HG03045 (cell line): ENCODE measurements at regions not wholly inside any gene's neighbourhood (a gene's known extent, or its start where the extent isn't known, plus 50 kb on each side); places are given as distances from the start of the nearest gene placed in this dataset.

ENCODE experiments used
- ATAC-seq: cut with Tn5 transposase; IDR thresholded peaks from one replicate; pipeline ENCODE4 v1.9.1; 2021; ENCODE audit warnings: mild to moderate bottlenecking, moderate library complexity; ENCODE audit not compliant: unreplicated experiment

GRCh38 chr1:232218955-232219865 lies 410.7 kb downstream of the SIPA1L2 start:
- no peak for ATAC-seq

DNA sequence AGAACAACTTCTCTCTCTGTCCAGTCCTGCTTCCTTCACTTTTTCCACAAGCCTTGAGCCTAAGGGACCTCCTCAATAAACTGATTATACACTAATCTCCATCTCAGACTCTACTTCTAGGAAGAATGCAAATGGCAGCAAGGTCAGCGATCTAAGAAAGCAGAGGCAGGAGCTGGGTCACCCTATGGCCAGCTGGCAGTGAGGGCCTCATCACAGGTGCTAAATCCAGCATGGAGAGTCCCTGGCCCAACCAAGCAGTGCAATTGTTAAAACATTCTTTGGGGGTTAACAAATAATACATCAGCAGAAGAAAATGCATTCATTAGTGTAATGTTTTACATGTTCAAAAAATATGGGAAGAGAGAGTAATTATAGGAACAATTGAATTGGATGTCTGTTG lies 416.0 kb downstream of the SIPA1L2 start:
- ATAC-seq, result no peak

DNA sequence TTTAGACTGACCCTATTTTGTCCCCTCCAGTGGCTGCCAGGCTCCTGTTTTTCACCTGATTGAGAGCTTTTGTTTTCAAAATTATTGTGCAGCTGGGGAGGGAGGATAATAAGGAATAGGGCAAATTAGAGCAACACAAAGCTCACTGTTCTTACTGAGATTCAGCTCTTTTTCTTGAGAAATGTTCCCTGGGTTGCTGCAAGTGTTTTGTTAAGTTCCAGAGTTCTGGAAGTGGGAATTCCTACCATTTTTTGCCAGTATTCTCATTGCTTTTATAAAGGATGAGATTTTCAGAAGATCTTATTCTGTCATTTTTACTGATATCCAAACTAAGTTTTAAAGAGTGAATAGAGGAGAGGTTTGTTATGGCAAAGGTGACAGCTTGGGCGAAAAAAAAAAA lies 417.7 kb downstream of the SIPA1L2 start:
- ATAC-seq, result no peak

DNA sequence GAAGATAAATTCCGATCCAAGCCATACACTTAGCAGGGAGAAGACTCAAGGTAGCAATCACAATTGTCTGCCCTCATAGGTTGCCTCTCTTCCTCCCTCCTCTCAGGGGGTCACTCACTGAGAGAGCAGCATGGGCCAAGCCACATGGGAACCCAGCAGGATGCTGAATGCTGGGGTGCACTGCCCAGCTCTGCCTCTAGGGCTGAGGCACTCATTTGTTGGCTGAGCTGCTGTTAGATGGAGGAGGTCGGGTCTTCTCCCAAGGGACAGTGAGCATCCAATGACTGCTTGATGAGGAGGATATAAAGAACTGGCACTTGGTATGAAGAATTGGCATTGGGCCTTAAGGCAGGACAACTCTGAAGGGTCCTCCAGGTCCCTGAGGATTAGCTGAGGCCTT lies 418.8 kb downstream of the SIPA1L2 start:
- ATAC-seq, result no peak

DNA sequence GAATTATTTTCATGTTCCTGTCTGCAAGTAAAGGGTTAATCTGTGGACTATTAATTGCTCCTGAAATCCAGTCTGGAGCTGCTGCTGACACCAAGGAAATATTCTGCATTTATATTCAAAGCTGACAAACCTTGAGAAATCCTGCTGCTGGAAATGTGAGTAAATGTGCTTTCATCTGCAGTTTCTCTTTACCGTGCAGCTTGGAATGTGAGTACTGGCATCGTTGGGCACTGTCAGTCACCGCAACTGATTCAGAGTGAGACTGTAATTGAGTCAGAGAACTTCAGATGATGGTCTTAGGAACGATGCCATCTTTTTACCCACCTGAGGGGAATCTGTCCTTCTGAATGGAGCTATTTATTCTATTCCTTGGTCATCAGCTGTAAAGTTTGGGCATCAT lies 420.6 kb downstream of the SIPA1L2 start:
- no peak for ATAC-seq

DNA sequence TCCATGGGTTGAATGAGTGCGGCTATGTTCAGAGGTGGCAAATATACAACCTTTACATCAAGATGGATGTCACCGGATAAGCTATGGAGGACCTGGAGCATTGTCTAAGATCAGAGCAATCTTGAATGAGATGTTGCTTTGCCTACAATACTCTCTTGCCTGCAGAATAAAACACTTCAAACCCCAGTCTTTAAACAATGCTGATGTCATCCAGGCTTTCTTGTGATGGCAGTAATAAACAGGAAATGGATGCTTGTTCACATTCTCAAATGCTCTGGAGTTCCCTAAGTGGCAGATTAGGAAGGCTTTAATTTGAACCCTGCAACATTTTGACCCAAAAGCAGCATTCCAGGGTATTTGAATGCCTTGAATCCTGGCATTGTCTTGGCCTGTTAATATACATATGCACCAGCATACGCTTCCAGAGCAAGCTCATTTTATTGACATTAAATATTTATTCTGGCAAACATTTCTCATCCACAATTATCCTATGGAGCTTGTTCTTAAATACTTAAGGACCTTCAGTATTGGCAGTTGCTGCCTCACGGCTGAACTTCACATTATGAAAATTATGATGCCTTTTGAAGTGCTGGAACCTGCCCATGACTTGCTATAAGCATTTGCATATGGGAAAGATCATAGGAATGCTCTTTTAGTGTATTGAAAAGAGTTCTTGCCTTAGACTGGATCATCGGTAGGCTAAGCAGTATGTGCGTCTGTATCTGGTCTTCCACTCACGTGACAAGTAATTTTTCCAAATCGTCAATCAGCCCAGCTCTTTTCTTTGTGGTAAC lies 422.7 kb downstream of the SIPA1L2 start:
- no peak for ATAC-seq

GRCh38 chr1:232204269-232204668 lies 425.7 kb downstream of the SIPA1L2 start:
- no peak for ATAC-seq

DNA sequence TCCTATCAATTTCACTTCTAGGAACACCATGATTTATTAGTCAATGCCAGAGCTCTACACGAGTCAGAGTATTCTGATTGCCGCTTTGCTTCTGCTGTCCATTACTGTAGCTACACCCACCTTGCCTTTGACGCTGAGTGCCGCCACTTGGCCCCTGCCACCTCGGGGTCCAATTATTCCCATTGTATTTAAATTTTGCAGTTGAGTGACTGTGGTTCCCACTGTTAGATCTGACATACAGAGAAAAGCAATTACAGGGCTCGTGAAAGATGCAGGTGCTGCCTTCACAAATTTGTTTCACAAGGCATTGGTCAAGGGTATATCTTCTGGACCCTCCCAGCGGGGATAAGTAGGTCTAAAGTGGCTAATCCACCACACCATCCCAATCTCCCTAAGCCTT lies 428.9 kb downstream of the SIPA1L2 start:
- ATAC-seq, result no peak

GRCh38 chr1:232196042-232196441 lies 433.9 kb downstream of the SIPA1L2 start:
- ATAC-seq, result no peak

DNA sequence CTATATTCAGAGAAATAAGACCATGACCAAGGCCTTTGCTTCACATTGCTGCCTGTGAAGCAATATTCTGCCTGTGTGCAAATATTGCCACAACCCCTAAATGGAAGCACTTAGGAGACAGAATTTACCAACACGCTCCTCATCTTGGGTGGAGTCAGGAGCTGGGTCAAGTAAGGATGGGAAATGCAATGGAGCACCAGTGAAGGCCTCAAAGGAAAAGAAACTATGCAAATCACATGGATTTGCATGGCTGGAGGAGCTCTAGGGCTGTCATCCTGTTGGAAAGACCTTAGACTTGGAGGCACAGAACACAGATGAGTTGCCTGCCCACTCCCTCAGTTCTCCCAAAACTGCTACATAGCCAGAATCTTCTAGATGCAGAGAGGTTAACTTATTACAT lies 435.5 kb downstream of the SIPA1L2 start:
- no peak for ATAC-seq

DNA sequence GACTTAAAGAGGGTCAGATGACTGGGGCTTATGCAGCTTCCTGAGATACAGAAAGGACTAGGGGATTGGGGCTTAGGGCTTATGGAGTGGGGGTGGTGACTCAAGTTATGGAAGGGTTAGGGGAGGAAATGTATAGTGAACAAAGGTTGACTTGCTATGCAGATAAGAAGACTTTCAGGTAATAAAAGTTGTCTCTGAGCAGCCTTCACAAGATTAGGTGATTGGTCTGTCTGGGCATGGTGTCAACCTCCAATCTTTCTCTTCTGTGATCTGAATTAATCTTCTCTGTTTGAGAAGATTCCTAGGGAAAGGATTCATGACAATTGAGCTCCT lies 436.5 kb downstream of the SIPA1L2 start:
- no peak for ATAC-seq

- ATAC-seq, result no peak
Observed at GRCh38 chr1:232192781-232193450, 437.0 kb downstream of the SIPA1L2 start.

- ATAC-seq, result no peak
Observed at GRCh38 chr1:232191560-232191959, 438.4 kb downstream of the SIPA1L2 start.

- ATAC-seq, result no peak
Observed at GRCh38 chr1:232188318-232188717, 441.6 kb downstream of the SIPA1L2 start.

GRCh38 chr1:232186931-232187330 lies 443.0 kb downstream of the SIPA1L2 start:
- ATAC-seq, result no peak

- ATAC-seq, result no peak
Observed at GRCh38 chr1:232184561-232185530, 445.1 kb downstream of the SIPA1L2 start.

DNA sequence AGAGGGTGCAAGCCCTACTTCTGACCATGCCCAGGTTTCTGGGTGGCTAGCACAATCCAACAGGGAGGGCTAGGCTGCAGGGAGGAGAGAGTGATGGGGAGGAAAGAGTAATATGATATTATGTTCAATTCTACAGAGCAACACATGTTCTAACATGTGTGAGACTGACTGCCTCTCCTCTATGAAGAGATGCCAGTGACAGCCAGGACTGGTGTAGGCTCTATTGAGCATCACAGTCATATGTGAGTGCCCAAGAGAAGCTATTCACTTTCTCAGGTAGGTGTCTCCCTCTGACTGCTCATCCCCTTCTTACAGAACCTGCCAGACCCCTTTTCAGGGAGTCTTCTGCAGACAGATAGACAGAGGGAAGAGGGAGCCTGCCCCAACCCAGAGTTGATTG lies 446.1 kb downstream of the SIPA1L2 start:
- no peak for ATAC-seq

DNA sequence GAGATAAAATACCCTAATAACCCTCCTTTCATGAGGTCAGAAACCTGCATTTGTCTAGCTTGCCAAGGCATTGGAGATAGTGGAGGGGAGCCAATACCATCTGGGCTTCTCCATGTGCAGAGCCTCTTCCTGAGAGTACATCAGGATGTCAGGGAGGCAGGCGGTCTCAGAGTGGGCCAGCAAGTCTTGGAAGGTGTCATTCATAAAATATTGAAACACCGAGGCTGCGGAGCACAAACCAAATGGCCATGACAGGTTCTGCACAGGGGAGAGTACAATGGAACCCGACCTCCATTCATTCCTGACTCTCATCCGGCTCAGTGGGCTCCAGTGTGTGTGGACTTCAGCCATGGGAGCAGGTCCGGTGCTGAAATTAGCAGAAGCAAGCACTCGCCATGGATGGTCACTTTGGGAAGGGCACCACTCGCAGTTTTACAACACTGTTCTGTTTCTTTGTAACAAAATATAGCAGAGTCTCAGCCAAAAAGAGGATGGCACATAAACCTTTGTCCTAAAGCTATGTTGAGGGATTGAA lies 446.6 kb downstream of the SIPA1L2 start:
- no peak for ATAC-seq

DNA sequence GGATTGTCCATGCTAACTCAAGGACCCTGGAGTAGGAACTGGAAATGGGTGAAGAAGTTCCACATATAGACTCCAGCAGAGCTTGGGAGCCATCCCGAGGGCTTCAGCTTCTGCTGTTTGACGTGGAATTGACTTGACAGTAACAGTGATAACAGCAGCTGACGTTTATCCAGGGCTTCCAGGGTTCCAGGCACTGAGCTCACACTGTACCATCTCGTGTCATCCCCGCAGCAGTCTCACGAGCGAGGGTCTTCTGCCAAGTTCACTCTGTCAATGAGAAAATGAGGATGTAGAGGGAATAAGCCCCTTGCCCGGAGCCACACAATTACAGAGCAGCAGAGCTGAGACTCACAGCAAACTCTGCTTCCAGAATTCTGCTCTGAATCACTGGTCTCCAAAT lies 447.7 kb downstream of the SIPA1L2 start:
- ATAC-seq, result no peak

- ATAC-seq, result no peak
Observed at GRCh38 chr1:232180779-232181136, 449.2 kb downstream of the SIPA1L2 start.
